Esophagus muscularis mucosa (tissue), 3 donors: ENCODE measurements at regions not wholly inside any gene's neighbourhood (a gene's known extent, or its start where the extent isn't known, plus 50 kb on each side); places are given as distances from the start of the nearest gene placed in this dataset.

Experiments used
- POLR2A ChIP-seq: fragments of 450-650 bp; IDR thresholded peaks from one replicate; pipeline ENCODE4 v1.6.1; 2017; ENCODE audit warnings: antibody characterized with exemption, moderate library complexity, mild to moderate bottlenecking, low read depth
- POLR2AphosphoS5 ChIP-seq, 2 donors: sonication (generic); formaldehyde crosslinking; IDR thresholded peaks; one replicate each; pipeline ENCODE4 v1.6.1; 2017; ENCODE audit warnings: antibody characterized with exemption in 2 of 2
- TF ChIP-seq, protein P1 (sequence below), 3 experiments: fragments of 200-600 bp in 2 of 3; fragments of 450-650 bp in 1 of 3; sonication (generic) in 2 of 3; IDR thresholded peaks; one replicate each; pipeline ENCODE4 v1.5.1; 2017 to 2019; ENCODE audit warnings: antibody characterized with exemption in 3 of 3, mild to moderate bottlenecking in 2 of 3, moderate library complexity in 1 of 3

DNA sequence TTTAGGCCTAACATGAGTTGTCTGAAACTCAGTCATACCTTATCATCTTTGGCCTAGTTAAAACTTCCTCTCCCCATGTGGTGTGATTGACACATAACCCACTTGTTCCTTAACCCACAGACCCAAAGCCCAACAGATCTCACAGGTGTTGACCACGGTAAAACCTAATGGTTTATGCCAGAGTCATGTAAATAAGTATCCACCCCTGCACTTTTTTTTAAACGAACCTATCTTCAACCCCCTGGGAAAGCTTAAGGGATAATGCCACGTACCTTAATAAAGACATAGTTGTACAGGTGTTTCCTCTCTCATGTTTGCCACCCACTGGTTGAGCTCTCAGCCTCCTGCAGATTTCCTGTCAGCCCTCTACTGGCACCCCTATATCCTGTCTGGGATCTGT is 709.3 kb upstream of the CCDC179 start:
- TF ChIP-seq POLR2A (no peak), POLR2AphosphoS5 (IDR thresholded peaks at IDR 0.05) (no peak)
- TF ChIP-seq, protein P1, sequence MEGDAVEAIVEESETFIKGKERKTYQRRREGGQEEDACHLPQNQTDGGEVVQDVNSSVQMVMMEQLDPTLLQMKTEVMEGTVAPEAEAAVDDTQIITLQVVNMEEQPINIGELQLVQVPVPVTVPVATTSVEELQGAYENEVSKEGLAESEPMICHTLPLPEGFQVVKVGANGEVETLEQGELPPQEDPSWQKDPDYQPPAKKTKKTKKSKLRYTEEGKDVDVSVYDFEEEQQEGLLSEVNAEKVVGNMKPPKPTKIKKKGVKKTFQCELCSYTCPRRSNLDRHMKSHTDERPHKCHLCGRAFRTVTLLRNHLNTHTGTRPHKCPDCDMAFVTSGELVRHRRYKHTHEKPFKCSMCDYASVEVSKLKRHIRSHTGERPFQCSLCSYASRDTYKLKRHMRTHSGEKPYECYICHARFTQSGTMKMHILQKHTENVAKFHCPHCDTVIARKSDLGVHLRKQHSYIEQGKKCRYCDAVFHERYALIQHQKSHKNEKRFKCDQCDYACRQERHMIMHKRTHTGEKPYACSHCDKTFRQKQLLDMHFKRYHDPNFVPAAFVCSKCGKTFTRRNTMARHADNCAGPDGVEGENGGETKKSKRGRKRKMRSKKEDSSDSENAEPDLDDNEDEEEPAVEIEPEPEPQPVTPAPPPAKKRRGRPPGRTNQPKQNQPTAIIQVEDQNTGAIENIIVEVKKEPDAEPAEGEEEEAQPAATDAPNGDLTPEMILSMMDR (IDR thresholded peaks at IDR 0.05) = no peak
